UCSD-AML1 (cell line): ENCODE measurements at regions not wholly inside any gene's neighbourhood (a gene's known extent, or its start where the extent isn't known, plus 50 kb on each side); places are given as distances from the start of the nearest gene placed in this dataset.
"Not testable (repeated sequence)": the region's sequence is repeated elsewhere in the genome, so short reads cannot be mapped to it uniquely, and the experiment has no call there.

Source experiments
- DNase-seq: peaks from one replicate; lab custom pipeline; 2025; ENCODE audit not compliant: unreplicated experiment; lab: John Stamatoyannopoulos, UW

GRCh38 chr22:38375784-38376183, 58.6 kb upstream of the CSNK1E start:
- DNase-seq, result not testable (repeated sequence)

- DNase-seq, result peak; percentile 34
Observed at GRCh38 chr22:38375005-38375404, 57.8 kb upstream of the CSNK1E start.

DNA sequence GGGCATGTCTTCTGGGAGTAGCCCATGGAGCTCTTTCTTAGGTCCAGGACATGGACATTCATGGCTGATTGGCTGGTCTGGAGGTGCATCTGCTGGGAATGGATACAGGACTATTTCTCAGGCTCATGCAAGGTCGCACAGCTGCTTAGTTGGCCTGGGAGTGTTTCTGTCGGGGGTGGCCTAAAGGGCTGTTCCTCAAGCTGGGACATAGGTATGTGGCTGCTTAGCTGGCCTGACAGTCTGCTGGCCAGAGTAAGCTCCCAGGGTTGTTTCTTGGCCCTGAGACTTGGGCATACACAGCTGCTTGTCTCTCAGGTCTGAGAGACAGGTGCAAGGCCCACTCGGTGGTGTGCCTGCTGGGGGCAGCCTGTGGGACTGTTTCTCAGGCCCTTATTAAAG, 57.2 kb upstream of the CSNK1E start:
- not testable (repeated sequence) for DNase-seq

- DNase-seq, result peak; percentile 69
Observed at GRCh38 chr22:38373783-38374432, 56.7 kb upstream of the CSNK1E start.

- DNase-seq, result not testable (repeated sequence)
Observed at GRCh38 chr22:38372665-38373064, 55.4 kb upstream of the CSNK1E start.

DNA sequence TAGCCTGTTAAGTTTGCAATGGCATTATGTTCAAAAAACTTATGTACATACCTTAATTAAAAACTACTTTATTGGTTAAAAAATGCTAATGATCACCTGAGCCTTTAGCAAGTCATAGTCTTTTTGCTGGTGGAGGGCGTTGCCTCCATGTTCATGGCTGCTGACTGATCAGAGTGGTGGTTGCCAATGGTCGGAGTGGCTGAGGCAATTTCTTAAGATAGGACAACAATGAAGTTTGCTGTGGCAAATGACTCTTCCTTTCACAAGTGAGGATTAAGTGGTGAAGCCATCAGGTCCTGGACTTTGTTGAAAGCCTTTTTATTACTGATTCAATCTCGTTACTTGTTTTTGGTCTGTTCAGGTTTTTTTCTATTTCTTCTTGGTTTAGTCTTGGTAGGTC, 53.3 kb upstream of the CSNK1E start:
- not testable (repeated sequence) for DNase-seq

DNA sequence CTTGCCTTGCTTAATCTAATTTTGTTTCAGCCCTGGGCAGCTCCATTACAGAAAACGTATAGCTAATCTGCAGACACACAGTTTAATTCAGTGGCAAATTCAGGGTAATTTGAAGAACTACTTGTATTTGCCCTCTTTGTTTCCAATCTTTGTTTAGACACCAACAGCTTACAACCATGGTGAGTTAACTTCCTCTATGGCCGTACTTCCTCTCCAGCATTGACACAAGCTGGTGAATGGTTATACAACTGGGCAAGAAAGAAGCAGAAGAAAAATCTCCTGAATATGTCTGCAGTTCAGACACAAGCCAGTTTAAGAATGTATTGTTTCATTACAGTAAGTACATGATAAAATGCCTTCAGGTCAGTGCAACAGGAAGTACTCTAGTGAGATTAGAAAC, 51.9 kb upstream of the CSNK1E start:
- DNase-seq, result not testable (repeated sequence)
